HUES6 (cell line): ENCODE measurements at regions not wholly inside any gene's neighbourhood (a gene's known extent, or its start where the extent isn't known, plus 50 kb on each side); places are given as distances from the start of the nearest gene placed in this dataset.

Experiments used
- H3K27ac ChIP-seq: 2 replicates; pipeline ENCODE4 v1.7.0; 2013; ENCODE audit warnings: low read depth, mild to moderate bottlenecking, low read length, inconsistent platforms
- H3K27me3 ChIP-seq: 2 replicates; pipeline ENCODE4 v1.6.1; 2013; ENCODE audit warnings: low read length; ENCODE audit not compliant: control insufficient read depth, insufficient read depth
- H3K36me3 ChIP-seq: 2 replicates; pipeline ENCODE4 v1.6.1; 2013; ENCODE audit warnings: low read length; ENCODE audit not compliant: control insufficient read depth, insufficient read depth
- H3K4me1 ChIP-seq: 2 replicates; pipeline ENCODE4 v1.6.1; 2013; ENCODE audit warnings: low read length; ENCODE audit not compliant: control insufficient read depth, insufficient read depth
- H3K4me3 ChIP-seq: 2 replicates; pipeline ENCODE4 v1.5.1; 2013; ENCODE audit warnings: low read depth, low read length
- H3K9ac ChIP-seq: one replicate; pipeline ENCODE4 v1.6.1; 2013; ENCODE audit warnings: mild to moderate bottlenecking, low read length
- H3K9me3 ChIP-seq: 2 replicates; pipeline ENCODE4 v1.6.1; 2013; ENCODE audit warnings: low read depth, low read length; ENCODE audit not compliant: control insufficient read depth, insufficient read depth

DNA sequence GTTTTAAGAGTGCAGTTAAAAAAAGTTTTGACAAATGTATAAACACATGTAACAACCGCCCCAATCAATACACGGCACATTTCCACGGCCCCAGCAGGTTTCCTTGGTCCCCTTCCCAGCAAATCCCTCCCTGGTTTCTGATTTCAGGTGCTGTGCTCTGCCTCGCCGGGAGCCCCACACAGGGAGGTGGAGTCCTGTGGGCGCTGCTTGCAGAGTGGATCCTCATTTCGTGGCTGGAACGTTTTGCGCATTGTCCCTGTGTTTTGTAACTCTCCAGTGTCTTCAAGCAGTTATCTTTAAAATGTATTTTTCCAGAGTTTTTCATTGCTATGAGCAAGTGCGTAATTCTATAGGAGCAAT, 124.8 kb downstream of the GALR1 start:
- H3K27me3 ChIP-seq = no peaks in the 10 kb centered on the region
- H3K27ac ChIP-seq = no peak overlapping the region
- H3K4me1 ChIP-seq = no peaks in the 10 kb centered on the region
- H3K9ac ChIP-seq = no peak overlapping the region
- H3K9me3 ChIP-seq = peaks cover 11% of the 10 kb centered on the region
- H3K36me3 ChIP-seq = no peaks in the 10 kb centered on the region
- H3K4me3 ChIP-seq = no peak overlapping the region

DNA sequence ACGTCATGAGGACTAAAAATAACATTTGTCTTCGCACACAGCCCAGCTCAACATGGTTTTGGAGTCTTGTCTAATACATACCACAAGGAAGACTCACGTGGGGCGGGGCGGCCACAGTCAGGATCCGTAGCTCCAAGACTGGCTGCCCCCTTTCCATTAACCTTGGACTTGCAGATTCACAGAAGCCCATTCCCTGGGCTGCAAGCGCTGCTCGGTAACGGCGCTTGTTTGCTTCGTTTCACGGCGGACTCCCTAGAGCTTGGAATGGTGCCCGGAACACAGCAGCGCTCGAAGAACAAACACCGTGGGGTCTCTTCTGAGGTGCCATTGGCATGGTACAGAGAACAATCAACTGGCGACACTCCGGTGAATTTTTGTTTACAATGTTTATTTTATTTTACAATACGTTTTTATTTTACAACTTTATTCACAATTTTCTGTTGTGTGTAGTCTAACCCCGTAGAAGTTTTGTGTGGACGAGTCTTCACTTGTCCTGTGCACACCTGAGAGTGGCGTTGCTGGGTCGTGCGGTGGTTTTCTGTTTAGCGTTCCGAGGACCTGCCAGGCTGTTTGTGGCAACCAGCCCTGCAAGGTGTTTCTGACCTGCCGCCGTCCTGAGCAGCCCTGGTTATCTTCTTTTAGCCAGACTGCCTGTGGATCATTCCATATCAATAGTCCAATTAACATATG, 126.5 kb downstream of the GALR1 start:
- H3K27me3 ChIP-seq = no peaks in the 10 kb centered on the region
- H3K4me1 ChIP-seq = no peaks in the 10 kb centered on the region
- H3K27ac ChIP-seq = no peak overlapping the region
- H3K36me3 ChIP-seq = no peaks in the 10 kb centered on the region
- H3K9me3 ChIP-seq = 0 out of 2 replicates have a peak, but pooled peaks cover 2% of the 10 kb centered on the region
- H3K4me3 ChIP-seq = no peak overlapping the region
- no peak overlapping the region for H3K9ac ChIP-seq

DNA sequence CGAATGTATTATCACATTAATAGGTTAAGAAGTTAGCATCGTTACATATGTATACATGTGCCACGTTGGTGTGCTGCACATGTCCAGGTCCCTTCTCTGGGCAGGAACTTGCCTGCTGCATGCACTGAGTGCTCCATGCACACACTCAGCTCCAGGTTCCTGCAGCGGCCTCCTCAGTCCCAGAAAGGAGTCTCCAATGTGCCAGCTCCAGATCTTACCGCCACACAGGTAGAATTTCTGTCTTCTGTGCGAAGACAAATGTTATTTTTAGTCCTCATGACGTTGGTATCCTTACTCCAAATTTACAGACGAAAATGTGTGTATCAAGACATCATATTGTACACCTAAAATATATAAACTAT, 127.1 kb downstream of the GALR1 start:
- Histone ChIP-seq H3K9me3 (no peaks in the 10 kb centered on the region), H3K27me3 (no peaks in the 10 kb centered on the region), H3K9ac (no peak overlapping the region), H3K4me1 (no peaks in the 10 kb centered on the region), H3K27ac (no peak overlapping the region), H3K36me3 (no peaks in the 10 kb centered on the region), H3K4me3 (no peak overlapping the region)

DNA sequence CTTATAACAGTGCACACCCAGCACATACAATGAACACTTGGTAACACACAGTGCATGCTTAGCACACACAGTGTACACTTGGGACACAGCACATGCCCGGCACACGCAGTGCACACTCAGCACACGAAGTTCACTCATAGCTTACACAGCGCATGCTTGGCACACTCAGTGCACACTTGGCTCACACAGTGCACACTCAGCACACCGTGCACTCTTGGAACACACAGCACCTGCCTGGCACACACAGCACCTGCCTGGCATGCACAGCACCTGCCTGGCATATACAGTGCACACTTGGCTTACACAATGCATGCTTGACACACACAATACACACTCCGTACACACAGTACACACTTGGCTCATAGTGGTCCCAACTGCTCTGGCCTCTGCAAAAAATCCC, 128.2 kb downstream of the GALR1 start:
- H3K4me1 ChIP-seq = no peaks in the 10 kb centered on the region
- no peaks in the 10 kb centered on the region for H3K9me3 ChIP-seq
- H3K27ac ChIP-seq = no peak overlapping the region
- H3K9ac ChIP-seq = no peak overlapping the region
- no peaks in the 10 kb centered on the region for H3K36me3 ChIP-seq
- H3K4me3 ChIP-seq = no peak overlapping the region
- H3K27me3 ChIP-seq = no peaks in the 10 kb centered on the region

DNA sequence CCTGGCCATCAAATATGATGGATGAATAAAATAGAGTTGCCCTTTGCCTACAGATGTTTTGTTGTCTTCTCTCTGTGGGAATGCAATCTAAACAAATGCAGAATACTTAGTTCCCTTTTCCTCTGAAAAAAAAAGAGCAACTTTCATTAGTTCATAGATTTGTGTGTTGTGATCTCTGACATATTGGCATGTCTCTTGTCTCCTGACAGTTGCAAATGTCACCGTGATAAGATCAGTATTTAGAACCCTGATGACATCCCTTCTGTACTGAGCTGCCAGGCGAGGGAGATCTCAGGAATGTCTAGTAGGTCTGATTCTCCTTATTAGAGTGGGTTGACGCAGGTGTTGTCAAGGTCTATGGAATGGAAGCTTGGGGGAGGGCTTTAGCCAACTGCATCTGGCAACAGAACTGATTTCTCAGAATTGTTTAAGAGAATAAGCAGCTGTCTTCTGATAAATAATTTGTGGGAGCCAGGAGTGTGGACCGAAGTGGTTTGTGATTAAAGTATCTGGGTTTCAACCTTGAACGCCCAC, 130.4 kb downstream of the GALR1 start:
- Histone ChIP-seq H3K9ac (no peak overlapping the region), H3K9me3 (no peaks in the 10 kb centered on the region), H3K27me3 (no peaks in the 10 kb centered on the region), H3K4me1 (no peaks in the 10 kb centered on the region), H3K36me3 (no peaks in the 10 kb centered on the region), H3K27ac (no peak overlapping the region), H3K4me3 (no peak overlapping the region)

DNA sequence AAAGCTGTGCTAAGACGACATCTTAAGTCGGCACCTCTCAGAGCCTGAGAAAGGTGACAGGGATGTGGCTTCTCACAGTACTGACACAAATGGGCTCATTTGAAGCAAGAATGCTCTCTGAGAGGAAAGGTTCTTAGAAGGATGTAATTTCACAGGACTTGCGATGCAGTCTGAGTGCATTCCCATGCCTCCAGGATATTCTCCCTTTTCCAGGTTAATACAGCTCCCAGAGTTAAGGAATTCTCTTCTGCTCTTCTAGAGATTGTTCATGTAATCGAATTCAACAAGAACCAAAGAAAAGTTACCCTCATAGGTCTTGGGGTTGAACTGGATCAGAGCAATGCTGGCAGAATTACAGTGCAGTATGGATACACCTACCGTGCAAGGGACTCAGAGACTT, 131.0 kb downstream of the GALR1 start:
- no peaks in the 10 kb centered on the region for H3K9me3 ChIP-seq

DNA sequence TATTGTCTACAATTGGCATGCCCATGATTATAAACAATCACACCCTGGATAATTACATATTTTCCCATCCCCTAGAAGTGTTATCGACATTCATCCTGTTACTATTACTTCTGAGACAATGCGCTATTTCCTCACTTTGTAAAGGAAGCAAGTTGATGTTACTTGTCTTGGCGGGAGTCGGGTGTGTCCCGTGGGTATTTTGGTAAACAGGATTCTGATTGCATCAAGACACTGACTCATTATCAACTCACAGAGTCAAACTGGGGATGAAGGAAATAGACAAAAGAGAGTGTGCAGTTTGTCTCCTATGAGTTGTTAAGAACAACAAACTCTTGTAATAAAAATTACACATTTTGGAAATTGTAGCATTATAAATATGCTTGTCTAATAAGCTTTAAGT, 142.7 kb downstream of the GALR1 start:
- Histone ChIP-seq H3K36me3 (no peaks in the 10 kb centered on the region), H3K4me3 (no peak overlapping the region), H3K4me1 (no peaks in the 10 kb centered on the region), H3K27ac (no peak overlapping the region), H3K27me3 (no peaks in the 10 kb centered on the region), H3K9ac (no peak overlapping the region), H3K9me3 (peaks cover 10% of the 10 kb centered on the region)

More for the DNA sequence above, 131.0 kb downstream of the GALR1 start:
- Histone ChIP-seq H3K4me1 (no peaks in the 10 kb centered on the region), H3K27me3 (no peaks in the 10 kb centered on the region), H3K9ac (no peak overlapping the region), H3K4me3 (no peak overlapping the region), H3K36me3 (no peaks in the 10 kb centered on the region), H3K27ac (no peak overlapping the region)

DNA sequence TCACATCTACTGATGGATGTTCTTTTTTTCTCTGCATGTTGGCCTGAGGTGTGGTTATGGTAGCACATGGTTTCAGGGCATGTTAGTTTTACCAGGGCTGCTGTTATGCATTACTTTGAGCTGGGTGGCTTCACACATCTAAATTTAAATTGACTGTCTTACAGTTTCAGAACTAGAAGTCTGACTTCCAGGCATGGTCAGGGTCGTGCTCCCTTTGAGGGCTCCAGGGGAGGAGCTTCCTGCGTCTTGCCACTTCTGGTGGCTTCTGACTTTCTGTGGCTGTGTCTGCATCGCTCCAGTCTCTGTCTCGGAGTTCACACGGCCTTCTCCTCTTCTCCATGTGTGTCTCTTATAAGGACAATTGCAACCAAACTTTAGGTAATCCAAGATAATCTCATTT, 143.9 kb downstream of the GALR1 start:
- Histone ChIP-seq H3K4me1 (no peaks in the 10 kb centered on the region), H3K4me3 (no peak overlapping the region), H3K27ac (no peak overlapping the region), H3K27me3 (no peaks in the 10 kb centered on the region), H3K9me3 (peaks cover 10% of the 10 kb centered on the region), H3K9ac (no peak overlapping the region), H3K36me3 (no peaks in the 10 kb centered on the region)

DNA sequence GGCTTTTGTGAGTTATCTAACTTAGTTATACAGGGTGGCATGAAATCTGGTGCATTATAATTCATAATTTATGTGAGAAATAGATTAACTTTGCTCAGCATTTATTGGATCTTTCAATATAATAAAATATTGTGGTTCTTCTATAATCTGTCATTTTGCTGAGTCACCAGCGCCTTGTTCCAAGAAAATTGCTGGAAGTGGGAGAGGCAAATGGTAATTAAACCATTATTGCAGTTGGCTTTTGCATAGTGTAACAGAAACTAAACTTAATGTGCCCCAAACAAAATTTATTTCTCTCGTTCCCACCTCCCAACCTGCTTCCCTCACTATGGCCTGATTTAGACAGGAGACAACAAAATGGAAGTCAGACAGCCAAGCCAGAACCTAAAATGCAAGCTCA, 146.3 kb downstream of the GALR1 start:
- H3K4me3 ChIP-seq = no peak overlapping the region
- H3K27ac ChIP-seq = no peak overlapping the region
- H3K9ac ChIP-seq = no peak overlapping the region
- H3K9me3 ChIP-seq = peaks cover 10% of the 10 kb centered on the region
- no peaks in the 10 kb centered on the region for H3K4me1 ChIP-seq
- no peaks in the 10 kb centered on the region for H3K36me3 ChIP-seq
- H3K27me3 ChIP-seq = no peaks in the 10 kb centered on the region

DNA sequence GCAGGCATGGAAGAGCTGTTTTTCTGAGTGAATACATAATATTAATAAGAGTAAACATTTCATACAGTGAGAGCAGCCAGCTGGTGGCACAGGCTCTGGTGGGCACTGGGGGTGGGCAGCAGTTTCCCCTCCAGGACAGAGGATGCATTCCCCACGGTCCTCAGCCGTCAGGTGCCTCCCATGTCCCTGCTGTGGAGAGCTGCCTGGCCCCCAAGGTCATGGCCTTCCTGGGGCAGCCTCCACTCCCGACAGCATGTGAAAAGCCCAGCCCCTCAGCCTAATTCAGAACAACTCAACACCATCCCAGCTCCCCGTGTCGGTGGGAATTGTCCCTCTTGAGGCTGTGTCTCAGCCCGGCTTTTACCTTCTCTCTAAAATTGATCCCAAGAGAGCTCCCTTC, 147.4 kb downstream of the GALR1 start:
- H3K36me3 ChIP-seq = no peaks in the 10 kb centered on the region
- H3K9me3 ChIP-seq = peaks cover 4% of the 10 kb centered on the region
- H3K9ac ChIP-seq = no peak overlapping the region
- no peak overlapping the region for H3K4me3 ChIP-seq
- H3K27me3 ChIP-seq = no peaks in the 10 kb centered on the region
- H3K27ac ChIP-seq = no peak overlapping the region
- H3K4me1 ChIP-seq = no peaks in the 10 kb centered on the region

DNA sequence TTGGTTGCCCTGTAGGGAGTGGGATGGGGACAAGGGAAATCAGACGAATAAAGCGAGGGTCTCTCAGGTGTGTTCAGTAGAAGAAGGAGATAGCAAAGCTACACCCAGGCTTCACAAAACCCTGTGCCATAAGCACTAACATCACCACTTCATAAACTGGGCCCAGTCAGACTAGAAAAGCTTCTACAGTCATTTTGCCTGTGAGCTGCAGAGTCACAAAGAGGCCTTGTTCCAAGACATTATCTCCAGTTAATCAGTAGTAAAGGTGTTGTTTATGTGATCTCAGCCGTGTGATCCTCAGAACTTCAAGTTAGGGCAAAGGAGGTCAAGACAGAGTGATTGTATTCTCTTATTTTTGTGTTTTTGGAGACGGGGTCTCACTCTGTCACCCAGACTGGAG, 148.0 kb downstream of the GALR1 start:
- H3K36me3 ChIP-seq = no peaks in the 10 kb centered on the region
- H3K27ac ChIP-seq = no peak overlapping the region
- no peak overlapping the region for H3K4me3 ChIP-seq
- H3K27me3 ChIP-seq = no peaks in the 10 kb centered on the region
- H3K4me1 ChIP-seq = no peaks in the 10 kb centered on the region
- no peaks in the 10 kb centered on the region for H3K9me3 ChIP-seq
- H3K9ac ChIP-seq = no peak overlapping the region
